Cardiac muscle cell (in vitro differentiated cells and primary cell): ENCODE measurements at regions not wholly inside any gene's neighbourhood (a gene's known extent, or its start where the extent isn't known, plus 50 kb on each side); places are given as distances from the start of the nearest gene placed in this dataset.

Source experiments
- DNase-seq, 2 donors: peaks; one replicate each; pipeline versions ENCODE4 v3.0.0 to v3.0.0-alpha.2; 2010 to 2017; ENCODE audit warnings: low read depth in 1 of 2, low spot score in 1 of 2
- H3K27ac ChIP-seq: fragments of 200-600 bp; sonication (generic); 2 replicates; pipeline ENCODE4 v1.5.1; 2016
- H3K27me3 ChIP-seq: fragments of 200-600 bp; sonication (generic); 2 replicates; pipeline ENCODE4 v1.6.0; 2016; ENCODE audit warnings: control low read depth
- H3K36me3 ChIP-seq: fragments of 200-600 bp; sonication (generic); 2 replicates; pipeline ENCODE4 v1.5.1; 2016; ENCODE audit warnings: control low read depth
- H3K4me1 ChIP-seq: fragments of 200-600 bp; sonication (generic); 2 replicates; pipeline ENCODE4 v1.8.1; 2017; ENCODE audit warnings: low read depth, mild to moderate bottlenecking, mixed run types
- H3K4me3 ChIP-seq: fragments of 200-600 bp; sonication (generic); 2 replicates; pipeline ENCODE4 v1.5.1; 2016; ENCODE audit warnings: mild to moderate bottlenecking
- H3K9me3 ChIP-seq: fragments of 200-600 bp; sonication (generic); 2 replicates; pipeline ENCODE4 v1.5.1; 2017; ENCODE audit warnings: low read depth, mild to moderate bottlenecking, control low read depth
- CTCF ChIP-seq: IDR thresholded peaks from 2 replicates; pipeline ENCODE4 v1.5.1; 2012; ENCODE audit warnings: low read depth, mild to moderate bottlenecking, low read length

GRCh38 chr2:196344397-196344796, 173.0 kb upstream of the STK17B start:
- no peaks in the 10 kb centered on the region for H3K36me3 ChIP-seq
- no peak for DNase-seq
- no peaks in the 10 kb centered on the region for H3K9me3 ChIP-seq
- H3K27ac ChIP-seq, result no peak overlapping the region
- no peaks in the 10 kb centered on the region for H3K27me3 ChIP-seq
- no peak for TF ChIP-seq CTCF
- no peak overlapping the region for H3K4me3 ChIP-seq
- H3K4me1 ChIP-seq, result no peaks in the 10 kb centered on the region

GRCh38 chr2:196353717-196354116, 182.3 kb upstream of the STK17B start:
- H3K36me3 ChIP-seq, result no peaks in the 10 kb centered on the region
- H3K27me3 ChIP-seq, result no peaks in the 10 kb centered on the region
- TF ChIP-seq CTCF, result no peak
- DNase-seq, result no peak
- H3K27ac ChIP-seq, result no peak overlapping the region
- no peaks in the 10 kb centered on the region for H3K4me1 ChIP-seq
- H3K4me3 ChIP-seq, result no peak overlapping the region
- H3K9me3 ChIP-seq, result no peaks in the 10 kb centered on the region

- H3K27ac ChIP-seq, result no peak overlapping the region
- no peak for DNase-seq
- no peak for TF ChIP-seq CTCF
- H3K4me1 ChIP-seq, result no peaks in the 10 kb centered on the region
- no peak overlapping the region for H3K4me3 ChIP-seq
- H3K27me3 ChIP-seq, result no peaks in the 10 kb centered on the region
- H3K9me3 ChIP-seq, result no peaks in the 10 kb centered on the region
- H3K36me3 ChIP-seq, result no peaks in the 10 kb centered on the region
Observed at GRCh38 chr2:196354186-196354585, 182.8 kb upstream of the STK17B start.

GRCh38 chr2:196356332-196356731, 185.0 kb upstream of the STK17B start:
- no peak for TF ChIP-seq CTCF
- no peaks in the 10 kb centered on the region for H3K36me3 ChIP-seq
- H3K9me3 ChIP-seq, result no peaks in the 10 kb centered on the region
- no peaks in the 10 kb centered on the region for H3K4me1 ChIP-seq
- H3K27ac ChIP-seq, result no peak overlapping the region
- DNase-seq, result no peak
- H3K4me3 ChIP-seq, result no peak overlapping the region
- no peaks in the 10 kb centered on the region for H3K27me3 ChIP-seq

GRCh38 chr2:196360650-196361049, 189.3 kb upstream of the STK17B start:
- no peaks in the 10 kb centered on the region for H3K27me3 ChIP-seq
- H3K4me3 ChIP-seq, result no peak overlapping the region
- DNase-seq, result no peak
- no peak for TF ChIP-seq CTCF
- no peak overlapping the region for H3K27ac ChIP-seq
- H3K36me3 ChIP-seq, result no peaks in the 10 kb centered on the region
- H3K4me1 ChIP-seq, result no peaks in the 10 kb centered on the region
- H3K9me3 ChIP-seq, result no peaks in the 10 kb centered on the region
